ENCODE measurements at regions not wholly inside any gene's neighbourhood (a gene's known extent, or its start where the extent isn't known, plus 50 kb on each side); places are given as distances from the start of the nearest gene placed in this dataset.

- TF ChIP-seq CTCF (conservative IDR thresholded peaks at IDR 0.05; ENCODE audit: low read depth, low read length) (no peak), EZH2 (IDR thresholded peaks at IDR 0.05; ENCODE audit: low read length, unreplicated experiment) (no peak), EZH2phosphoT487 (IDR thresholded peaks at IDR 0.05; ENCODE audit: borderline replicate concordance, low read length) (no peak)
These were observed 679.1 kb upstream of the SPRY2 start for GRCh38 chr13:81020010-81020409.
